Body of pancreas (tissue), 4 donors: ENCODE measurements at regions not wholly inside any gene's neighbourhood (a gene's known extent, or its start where the extent isn't known, plus 50 kb on each side); places are given as distances from the start of the nearest gene placed in this dataset.

Experiments
- CTCF ChIP-seq, 7 experiments: fragments of 450-650 bp in 4 of 7; fragments of 200-600 bp in 3 of 7; sonication (generic) in 3 of 7; IDR thresholded peaks; one replicate each; pipeline ENCODE4 v1.5.1; 2016 to 2019; ENCODE audit warnings: antibody characterized with exemption in 7 of 7
- POLR2A ChIP-seq, 3 donors: fragments of 450-650 bp; IDR thresholded peaks; one replicate each; pipeline ENCODE4 v1.6.1; 2016; ENCODE audit warnings: antibody characterized with exemption in 3 of 3, mild to moderate bottlenecking in 2 of 3

- TF ChIP-seq CTCF (IDR thresholded peaks at IDR 0.05): no peak
- no peak for TF ChIP-seq POLR2A (IDR thresholded peaks at IDR 0.05)
Measured at GRCh38 chr12:28107679-28108078, 82.6 kb upstream of the CCDC91 start.
